GM18502 (cell line): ENCODE measurements at regions not wholly inside any gene's neighbourhood (a gene's known extent, or its start where the extent isn't known, plus 50 kb on each side); places are given as distances from the start of the nearest gene placed in this dataset.
A peak's percentile ranks its signal among the peaks of the same experiment; 100 is the strongest.
"Not testable (repeated sequence)": the region's sequence is repeated elsewhere in the genome, so short reads cannot be mapped to it uniquely, and the experiment has no call there.

Experiments
- ATAC-seq: cut with Tn5 transposase; IDR thresholded peaks from one replicate; pipeline ENCODE4 v1.9.1; 2021; ENCODE audit warnings: mild to moderate bottlenecking; ENCODE audit not compliant: unreplicated experiment, poor library complexity

GRCh38 chr21:25176637-25177412 lies 430.5 kb downstream of the MRPL39 start:
- ATAC-seq, result peak; percentile 97

- ATAC-seq, result peak; percentile 32
These were observed 431.3 kb downstream of the MRPL39 start for GRCh38 chr21:25175938-25176337.

GRCh38 chr21:25171438-25171837 lies 435.8 kb downstream of the MRPL39 start:
- ATAC-seq, result no peak

DNA sequence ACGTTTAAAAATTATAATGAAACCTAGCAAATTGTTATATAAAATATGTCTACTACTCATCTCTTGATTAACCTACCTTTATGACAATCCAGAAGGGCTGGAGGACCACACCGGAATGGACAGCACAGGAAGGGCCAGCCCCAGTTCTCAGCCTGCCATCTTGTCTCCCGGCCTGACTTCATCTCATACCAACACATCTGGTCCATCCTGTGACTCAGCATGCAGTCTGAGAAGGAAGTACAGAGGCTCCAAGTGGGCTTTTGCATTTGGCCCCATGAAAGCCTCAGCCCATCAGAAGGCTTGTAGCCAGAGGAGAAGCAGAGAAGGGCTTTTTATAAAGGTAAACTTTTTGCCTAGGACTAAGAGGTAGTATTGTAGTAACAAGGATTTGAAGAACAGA lies 436.6 kb downstream of the MRPL39 start:
- no peak for ATAC-seq

DNA sequence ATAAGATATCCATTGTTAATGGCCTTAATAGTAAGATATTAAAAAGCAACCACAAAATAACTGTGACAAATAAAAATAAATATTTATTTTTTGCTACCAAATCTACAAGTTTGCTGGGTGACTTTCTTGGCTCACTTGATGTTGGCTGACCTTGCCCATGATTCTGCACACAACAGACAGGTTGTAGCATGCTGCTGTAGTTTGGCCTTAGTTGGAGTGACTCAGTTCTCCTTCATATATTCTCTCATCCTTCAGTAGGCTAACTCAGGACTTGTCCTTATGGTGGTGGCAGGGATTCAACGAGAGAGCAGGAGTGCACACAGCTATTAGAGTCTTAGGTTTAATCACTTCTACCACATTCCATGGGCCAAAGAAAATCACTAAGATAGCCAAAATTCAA lies 437.9 kb downstream of the MRPL39 start:
- ATAC-seq, result no peak

DNA sequence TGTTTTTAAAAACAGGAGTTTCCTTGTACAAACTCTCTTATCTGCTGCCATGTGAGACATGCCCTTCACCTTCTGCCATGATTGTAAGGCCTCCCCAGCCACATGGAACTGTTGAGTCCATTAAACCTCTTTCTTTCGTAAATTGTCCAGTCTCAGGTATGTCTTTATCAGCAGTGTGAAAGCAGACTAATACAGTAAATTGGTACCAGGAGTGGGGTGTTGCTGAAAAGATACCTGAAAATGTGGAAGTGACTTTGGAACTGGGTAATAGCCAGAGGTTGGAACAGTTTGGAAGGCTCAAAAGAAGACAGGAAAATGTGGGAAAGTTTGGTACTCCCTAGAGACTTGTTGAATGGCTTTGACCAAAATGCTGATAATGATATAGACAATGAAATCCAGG lies 440.4 kb downstream of the MRPL39 start:
- ATAC-seq, result not testable (repeated sequence)

GRCh38 chr21:25161571-25161970 lies 445.7 kb downstream of the MRPL39 start:
- ATAC-seq, result no peak

DNA sequence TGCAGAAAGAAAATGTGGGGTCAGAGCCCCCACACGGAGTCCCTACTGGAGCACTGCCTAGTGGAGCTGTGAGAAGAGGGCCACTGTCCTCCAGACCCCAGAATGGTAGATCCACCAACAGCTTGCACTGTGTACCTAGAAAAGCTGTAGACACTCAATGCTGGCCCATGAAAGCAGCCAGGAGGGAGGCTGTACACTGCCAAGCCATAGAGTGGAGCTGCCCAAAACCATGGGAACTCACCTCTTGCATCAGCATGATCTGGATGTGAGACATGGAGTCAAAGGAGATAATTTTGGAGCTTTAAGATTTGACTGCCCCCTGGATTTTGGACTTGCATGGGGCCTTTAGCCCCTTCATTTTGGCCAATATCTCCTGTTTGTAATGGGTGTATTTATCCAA lies 452.3 kb downstream of the MRPL39 start:
- not testable (repeated sequence) for ATAC-seq

- ATAC-seq, result no peak
These were observed 458.3 kb downstream of the MRPL39 start for GRCh38 chr21:25149022-25149421.

DNA sequence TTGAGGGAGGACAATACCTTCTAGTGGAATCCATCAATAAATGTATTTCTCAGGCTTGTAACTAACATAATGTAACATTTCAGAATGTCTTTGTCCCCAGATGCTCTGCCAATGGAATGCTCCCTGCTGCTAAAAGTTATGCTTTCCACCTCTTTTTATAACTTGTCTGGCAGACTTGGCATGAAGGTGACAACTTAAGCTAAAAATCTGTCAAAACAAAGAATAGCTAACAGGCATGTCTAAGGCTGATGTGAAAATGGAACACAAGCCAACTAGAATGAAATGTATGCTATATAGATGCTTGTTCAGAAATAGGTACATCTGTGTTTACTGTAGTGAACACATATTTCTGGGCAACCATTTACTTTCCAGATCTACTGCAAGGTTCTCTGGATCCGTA lies 467.9 kb downstream of the MRPL39 start:
- ATAC-seq, result no peak

- ATAC-seq, result no peak
These were observed 473.3 kb downstream of the MRPL39 start for GRCh38 chr21:25133939-25134338.

DNA sequence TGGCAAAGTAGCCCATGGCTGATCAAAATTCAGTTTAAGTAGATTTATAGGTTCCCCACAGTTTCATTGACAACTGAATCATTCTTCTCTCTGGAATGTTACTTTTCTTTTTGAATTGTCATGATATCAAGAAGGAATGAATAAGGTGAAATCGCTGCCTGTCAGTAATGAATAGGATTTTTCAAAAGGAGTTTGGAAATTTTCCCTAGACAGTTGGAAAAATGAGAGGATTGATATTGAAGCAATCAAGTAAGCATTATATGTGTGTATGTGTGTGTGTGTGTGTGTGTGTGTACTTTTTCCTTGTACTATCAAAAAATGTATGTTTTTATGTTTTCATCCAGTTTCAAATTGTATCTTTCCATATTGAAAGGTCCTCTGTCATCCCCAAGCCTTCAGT lies 479.5 kb downstream of the MRPL39 start:
- ATAC-seq, result no peak

GRCh38 chr21:25127007-25127406 lies 480.3 kb downstream of the MRPL39 start:
- no peak for ATAC-seq

- no peak for ATAC-seq
These were observed 480.7 kb downstream of the MRPL39 start for GRCh38 chr21:25126564-25126963.

- no peak for ATAC-seq
These were observed 488.6 kb downstream of the MRPL39 start for GRCh38 chr21:25118648-25119047.

GRCh38 chr21:25115021-25115420 lies 492.3 kb downstream of the MRPL39 start:
- peak; percentile 92 for ATAC-seq

GRCh38 chr21:25107708-25108107 lies 499.6 kb downstream of the MRPL39 start:
- no peak for ATAC-seq

- no peak for ATAC-seq
These were observed 503.6 kb downstream of the MRPL39 start for GRCh38 chr21:25103500-25104207.

DNA sequence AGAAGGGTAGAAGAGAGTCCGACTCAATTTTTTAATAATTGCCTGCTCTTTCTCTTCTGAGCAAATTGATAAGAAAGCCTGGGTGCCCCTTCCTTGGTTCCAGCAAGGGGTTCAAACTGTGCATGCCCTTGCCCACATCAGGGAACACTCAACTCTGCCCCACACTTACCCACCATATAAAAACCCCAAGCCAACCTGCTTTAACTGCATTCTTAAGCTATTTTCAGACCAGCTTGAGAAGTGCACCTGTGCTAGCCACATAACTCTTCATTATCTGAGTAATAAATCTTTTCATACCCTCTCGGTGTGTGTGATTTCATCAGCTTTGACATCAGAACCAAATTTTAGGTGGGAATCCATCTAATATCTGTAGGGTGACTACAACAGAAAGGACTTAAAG lies 509.6 kb downstream of the MRPL39 start:
- ATAC-seq, result no peak

DNA sequence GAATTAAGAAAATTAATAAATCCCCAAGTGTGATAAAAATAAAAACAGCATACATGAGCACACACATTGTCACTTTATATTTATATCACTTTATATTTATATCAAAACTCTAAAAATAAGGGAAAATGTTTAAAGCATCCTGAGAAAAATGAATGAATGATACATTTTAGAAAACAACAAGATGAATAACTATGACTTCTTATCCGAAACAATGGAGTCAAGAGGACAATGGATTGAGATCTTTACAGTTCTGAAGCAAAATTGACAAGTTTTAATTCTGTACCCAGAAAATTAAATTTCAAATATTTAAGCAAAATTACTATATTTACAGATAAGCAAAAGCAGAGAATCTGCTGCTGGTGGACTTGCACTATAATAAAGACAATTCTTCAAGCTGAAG lies 512.6 kb downstream of the MRPL39 start:
- ATAC-seq, result no peak

DNA sequence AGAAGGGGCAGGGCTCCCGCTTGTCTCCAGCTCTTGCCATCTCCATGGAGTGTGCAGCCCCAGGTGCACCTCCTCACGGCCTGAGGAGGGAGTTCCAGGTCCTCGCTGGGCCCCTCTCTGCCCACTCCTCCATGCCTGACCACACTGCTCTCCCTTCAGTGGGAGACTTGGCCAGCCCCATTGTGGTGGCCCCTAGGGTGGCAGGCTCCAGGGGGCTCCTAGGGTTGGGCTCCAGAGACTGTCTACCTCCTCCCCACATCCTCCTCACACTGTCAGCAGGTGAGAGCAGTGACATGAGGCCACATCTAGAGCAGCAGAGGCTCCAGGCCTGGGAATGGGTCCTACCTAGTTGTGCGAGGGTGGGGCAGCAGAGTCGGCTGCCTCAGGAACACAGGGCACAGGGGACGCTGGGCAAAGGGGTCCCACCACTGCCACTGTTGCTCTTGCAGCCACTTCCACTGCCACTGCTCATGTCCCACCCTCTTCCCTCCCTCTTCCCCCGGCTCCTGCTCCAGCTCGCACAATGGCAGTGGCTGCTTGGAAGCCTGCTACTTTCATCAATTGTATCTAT lies 514.8 kb downstream of the MRPL39 start:
- ATAC-seq, result no peak

DNA sequence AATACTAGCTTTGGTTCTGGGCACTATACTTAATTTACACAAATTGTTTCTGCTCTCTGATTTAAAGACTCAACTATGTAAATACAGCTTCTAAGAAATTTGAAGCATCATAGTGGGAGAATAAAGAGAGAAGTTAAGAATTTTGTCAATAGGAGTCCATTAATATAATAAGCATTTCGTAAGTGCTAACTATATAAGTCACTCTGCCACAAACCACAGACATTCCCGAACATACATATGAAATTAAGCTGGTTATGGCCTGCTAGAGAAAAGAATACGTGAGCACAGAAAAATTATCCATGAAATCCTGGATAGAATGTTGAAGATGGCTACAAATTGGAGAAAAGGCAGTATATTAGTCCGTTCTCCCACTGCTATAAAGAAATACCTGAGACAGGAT lies 526.2 kb downstream of the MRPL39 start:
- ATAC-seq, result no peak
